Suppressor macrophage treated with lipopolysaccharide for 4 hours (primary cell): ENCODE measurements at regions not wholly inside any gene's neighbourhood (a gene's known extent, or its start where the extent isn't known, plus 50 kb on each side); places are given as distances from the start of the nearest gene placed in this dataset.
A peak's percentile ranks its signal among the peaks of the same experiment; 100 is the strongest.
"Not testable (repeated sequence)": the region's sequence is repeated elsewhere in the genome, so short reads cannot be mapped to it uniquely, and the experiment has no call there.

Experiments used
- DNase-seq: peaks from one replicate; pipeline ENCODE4 v3.0.0-alpha.2; 2020

GRCh38 chr2:40957508-40957907, 505.6 kb upstream of the SLC8A1 start:
- DNase-seq: peak; percentile 62

DNA sequence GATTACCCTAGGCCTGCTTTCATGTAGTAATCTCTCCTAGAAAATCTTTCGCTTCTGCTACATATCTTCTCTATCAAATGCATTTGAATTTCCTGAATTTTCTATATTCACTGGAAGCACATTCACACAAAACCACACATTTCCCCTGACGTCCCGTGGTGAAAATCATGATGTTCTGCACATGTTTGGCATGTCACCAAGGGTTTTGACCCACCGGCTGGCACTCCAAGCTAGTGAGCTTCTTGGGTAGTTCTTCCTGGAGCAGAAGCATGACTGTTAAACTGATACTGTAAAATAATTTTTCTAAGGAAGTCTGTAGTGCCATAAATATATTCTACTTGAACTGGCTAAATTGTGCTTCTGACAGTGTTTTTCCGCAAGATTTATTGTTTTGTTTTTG, 510.1 kb upstream of the SLC8A1 start:
- no peak for DNase-seq

GRCh38 chr2:40964509-40965250, 512.8 kb upstream of the SLC8A1 start:
- DNase-seq: no peak

DNA sequence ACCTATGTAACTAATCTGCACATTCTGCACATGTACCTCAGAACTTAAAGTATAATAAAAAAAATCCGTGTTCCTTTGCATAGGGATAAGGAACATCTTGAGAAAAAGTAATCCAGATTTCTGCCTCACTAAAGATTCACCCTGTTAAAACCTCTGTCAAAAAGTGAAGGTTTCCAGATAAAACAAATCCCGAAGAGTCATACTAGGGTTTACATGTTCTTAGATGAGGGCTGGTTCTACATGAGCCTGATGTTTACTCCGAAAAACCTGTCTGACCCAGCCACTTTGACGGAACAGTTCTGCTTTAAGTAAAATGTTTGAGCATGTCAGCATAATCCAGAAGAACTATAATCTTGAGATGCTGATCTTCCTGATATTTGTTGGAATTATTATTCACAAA, 515.6 kb upstream of the SLC8A1 start:
- DNase-seq: no peak

GRCh38 chr2:40975151-40975550, 523.3 kb upstream of the SLC8A1 start:
- no peak for DNase-seq

DNA sequence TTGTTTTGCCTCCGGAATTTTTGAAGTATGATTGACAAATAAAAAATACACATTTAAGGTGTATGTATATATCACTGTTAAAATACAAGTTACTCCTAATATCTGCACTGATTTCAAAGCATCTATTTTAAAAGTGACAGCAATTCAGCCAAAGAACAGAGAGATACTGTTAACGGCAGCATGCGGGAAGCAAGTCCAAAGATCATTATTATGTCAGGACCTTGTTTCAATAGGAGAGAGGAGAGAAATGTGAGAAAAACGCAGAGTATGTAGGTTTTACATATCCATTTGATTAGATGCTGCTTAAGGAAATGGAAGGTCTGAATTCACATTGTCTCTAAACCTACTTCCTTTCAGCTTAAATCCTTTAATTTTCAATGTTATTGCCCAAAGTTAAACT, 545.5 kb upstream of the SLC8A1 start:
- no peak for DNase-seq

DNA sequence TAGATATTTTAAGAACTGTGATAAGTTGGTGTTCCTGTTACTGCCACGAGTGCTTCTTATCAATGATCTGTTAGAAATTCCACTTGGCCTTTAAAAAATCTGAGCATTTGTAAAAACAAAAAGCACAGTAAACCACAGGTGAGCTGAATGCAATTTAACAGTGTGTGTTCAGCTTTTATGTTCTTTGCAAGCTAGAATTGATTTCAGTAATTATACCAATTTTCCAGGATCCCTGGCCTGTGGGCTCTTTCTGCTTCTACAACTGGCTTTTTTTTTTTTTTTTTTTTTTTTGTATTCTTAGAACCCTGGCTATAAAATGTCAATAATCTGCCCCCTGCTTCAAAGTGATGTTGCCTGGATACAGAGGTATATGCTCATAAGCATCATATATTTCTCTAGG, 548.5 kb upstream of the SLC8A1 start:
- DNase-seq: no peak

DNA sequence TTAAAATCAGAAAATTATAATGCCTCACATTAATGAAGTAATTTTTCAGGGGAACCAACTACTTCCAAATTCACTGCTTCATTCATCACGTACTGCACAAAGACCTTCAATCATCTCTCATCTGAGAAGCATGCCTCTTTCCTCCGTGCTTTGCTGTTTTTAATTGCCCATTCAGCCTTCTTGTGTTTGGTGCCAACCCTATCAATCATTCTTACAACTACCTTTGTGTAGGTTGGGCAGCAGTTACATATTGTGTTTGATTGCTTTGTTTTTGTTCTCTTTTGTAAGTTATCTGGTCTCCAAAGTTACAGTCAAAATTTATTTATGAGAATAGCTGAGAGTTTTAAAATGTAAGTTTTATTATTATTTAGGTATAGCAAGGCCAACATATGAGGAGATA, 549.0 kb upstream of the SLC8A1 start:
- no peak for DNase-seq

GRCh38 chr2:41004700-41005099, 552.8 kb upstream of the SLC8A1 start:
- no peak for DNase-seq

DNA sequence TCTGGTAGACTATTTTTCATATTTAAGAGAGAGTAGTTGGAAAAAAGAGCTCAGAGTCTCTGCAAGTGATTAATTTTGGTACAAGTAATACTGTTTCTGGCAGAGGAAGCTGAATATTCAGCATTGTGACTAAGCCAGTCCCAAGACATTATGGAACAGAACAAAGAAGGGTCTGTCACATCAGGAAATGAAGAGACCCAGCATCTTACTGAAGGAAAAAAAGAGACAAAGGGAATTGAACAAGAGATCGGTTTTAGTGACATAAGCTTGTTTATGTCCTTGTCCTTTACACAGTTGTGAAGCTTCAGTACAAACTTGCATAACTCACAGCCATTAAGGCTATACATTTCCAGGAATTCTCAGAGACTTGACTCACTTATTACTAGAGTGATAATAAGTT, 568.5 kb upstream of the SLC8A1 start:
- DNase-seq: no peak

DNA sequence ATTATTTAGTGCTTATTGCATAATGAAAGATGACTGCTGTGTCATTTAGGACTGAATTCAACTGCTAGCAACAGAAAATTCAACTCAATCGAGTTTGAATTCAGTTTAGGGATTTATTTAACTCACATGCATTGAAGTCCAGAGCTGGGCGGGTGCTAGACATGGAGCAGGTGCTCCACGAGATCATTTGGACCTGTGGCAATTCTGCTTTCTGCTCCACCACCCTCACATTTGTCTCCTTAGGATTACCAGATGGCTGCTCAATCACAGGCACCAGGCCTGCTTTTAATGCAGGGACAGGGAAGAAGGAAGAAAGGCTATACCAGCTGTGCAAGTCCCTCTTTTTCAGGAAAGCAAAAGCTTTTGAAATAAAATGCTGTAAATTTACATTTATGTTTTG, 572.9 kb upstream of the SLC8A1 start:
- DNase-seq: no peak

GRCh38 chr2:41026613-41027012, 574.7 kb upstream of the SLC8A1 start:
- DNase-seq: no peak

GRCh38 chr2:41027095-41027494, 575.2 kb upstream of the SLC8A1 start:
- no peak for DNase-seq

GRCh38 chr2:41031282-41031681, 579.4 kb upstream of the SLC8A1 start:
- DNase-seq: no peak

- no peak for DNase-seq
Measured at GRCh38 chr2:41032715-41033114, 580.8 kb upstream of the SLC8A1 start.

DNA sequence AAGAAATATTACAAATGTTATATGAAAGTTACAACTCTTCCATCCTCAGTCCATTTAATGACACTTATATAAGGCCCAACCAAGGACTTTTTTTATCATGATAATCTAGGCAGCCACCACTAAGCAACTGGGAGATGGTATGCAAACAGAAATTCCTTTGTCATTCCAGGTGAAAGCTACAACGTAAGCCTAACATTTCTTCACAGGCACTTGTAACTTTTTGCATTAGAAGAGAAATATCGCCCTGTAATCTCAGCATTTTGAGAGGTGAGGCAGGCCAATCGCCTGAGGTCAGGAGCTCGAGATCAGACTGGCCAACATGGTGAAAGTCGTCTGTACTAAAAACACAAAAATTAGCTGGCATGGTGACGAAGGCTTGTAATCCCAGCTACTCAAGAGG, 581.2 kb upstream of the SLC8A1 start:
- no peak for DNase-seq

DNA sequence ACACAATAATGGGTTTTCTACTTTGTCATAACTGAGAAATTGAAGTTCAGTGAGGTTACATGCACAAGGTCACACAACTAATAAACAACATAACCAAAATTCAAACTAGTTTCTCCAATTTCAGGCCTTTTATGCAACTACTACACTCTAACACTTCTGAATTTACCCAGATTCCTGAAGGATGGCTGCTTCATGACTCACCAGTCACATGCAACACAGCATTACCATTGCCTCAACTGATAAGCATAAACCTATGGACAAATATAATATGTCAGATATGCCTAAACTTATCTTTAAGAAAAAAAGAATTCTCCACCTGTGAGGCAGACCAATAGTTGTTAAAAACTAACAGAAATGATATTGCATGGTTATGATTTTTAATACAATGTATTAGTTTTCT, 586.5 kb upstream of the SLC8A1 start:
- no peak for DNase-seq

GRCh38 chr2:41039750-41040149, 587.9 kb upstream of the SLC8A1 start:
- DNase-seq: not testable (repeated sequence)

DNA sequence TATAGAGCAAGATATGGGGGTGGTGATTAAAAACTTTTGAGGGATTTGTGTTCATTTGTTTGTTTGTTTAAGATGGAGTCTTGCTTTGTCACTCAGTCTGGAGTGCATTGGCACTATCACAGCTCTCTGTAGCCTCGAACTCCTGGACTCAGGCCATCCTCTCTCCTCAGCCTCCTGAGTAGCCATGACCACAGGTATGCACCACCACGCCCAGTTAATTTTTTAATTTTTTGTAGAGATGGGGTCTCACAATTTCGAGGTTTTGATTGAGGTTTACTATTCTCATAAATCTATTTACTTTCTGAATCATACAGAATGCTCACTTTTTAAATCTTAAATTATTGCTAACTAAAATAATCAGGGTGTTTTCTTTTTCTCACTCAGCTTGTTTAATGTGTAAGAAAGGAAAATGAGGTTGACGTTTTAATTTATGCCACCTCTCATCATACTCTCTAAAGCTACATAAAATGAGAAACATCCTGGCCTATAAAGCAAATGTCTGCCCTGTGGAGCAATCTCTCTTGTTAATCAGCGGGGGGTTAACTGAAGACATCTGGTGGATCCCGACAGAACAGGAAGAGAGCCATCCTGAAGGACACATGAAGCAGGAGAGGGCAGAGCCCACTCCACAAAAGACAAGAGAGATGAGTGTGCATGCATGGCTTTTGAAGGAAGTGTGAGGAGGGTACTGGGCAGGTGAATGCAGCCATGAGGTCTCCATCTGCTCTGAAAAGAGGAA, 589.1 kb upstream of the SLC8A1 start:
- DNase-seq: no peak

- DNase-seq: no peak
Measured at GRCh38 chr2:41042343-41042742, 590.5 kb upstream of the SLC8A1 start.

GRCh38 chr2:41061356-41061755, 609.5 kb upstream of the SLC8A1 start:
- no peak for DNase-seq

DNA sequence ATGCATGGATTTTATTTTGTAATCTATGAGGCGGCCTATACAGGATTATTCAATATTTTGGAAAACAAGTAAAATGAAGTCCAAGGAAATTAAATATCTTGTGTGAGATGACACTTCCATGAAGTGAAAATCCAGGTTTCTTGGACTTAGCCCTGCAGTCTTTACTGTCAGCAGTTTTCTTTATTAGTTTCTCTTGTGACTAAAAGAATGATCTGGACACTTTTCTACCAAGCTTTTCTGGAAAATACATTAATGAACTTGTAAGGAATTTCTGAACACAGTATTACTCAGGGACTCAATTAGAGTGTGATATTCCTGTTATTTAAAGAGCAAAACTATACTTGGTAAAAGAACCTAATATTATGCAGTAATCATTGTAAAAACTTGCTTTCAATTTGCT, 610.4 kb upstream of the SLC8A1 start:
- DNase-seq: no peak

DNA sequence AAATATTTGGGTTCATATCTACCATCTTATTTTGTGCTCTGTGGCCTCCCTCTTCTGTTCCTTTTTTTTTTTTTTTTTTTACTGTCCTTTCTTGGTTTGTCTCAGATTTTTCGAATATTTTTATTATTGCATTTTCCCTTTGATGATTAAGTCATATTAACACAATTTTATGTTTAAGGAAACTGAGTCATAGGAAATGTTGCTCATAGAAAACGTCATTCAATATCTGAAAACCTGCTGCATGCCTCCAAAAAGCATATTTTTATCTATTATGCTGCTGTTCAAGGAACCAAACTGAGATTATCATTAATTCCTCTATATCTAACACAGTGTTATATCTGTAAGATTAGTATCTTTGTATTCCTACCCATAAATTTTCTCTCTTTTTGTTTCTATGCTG, 614.3 kb upstream of the SLC8A1 start:
- DNase-seq: no peak

GRCh38 chr2:41068740-41069139, 616.9 kb upstream of the SLC8A1 start:
- DNase-seq: no peak

DNA sequence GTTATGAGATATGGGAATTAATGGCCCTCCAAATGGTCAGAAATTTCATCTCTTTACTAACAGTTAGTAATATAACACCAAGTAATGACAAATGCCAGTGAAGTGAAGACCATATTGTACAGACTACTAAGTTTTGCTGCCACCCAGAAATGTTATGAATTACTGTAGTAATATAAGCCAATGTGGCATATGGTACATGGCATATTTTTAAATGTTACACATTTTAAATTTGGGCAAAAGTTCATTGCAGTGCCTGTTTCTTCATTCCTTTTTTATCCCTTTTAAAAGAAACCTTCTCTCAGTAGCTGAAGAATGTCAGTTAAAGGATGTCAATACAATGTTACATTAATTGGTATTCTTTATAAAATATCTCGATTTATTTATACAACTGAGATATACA, 626.5 kb upstream of the SLC8A1 start:
- no peak for DNase-seq
